GM12892 (cell line): ENCODE measurements at regions not wholly inside any gene's neighbourhood (a gene's known extent, or its start where the extent isn't known, plus 50 kb on each side); places are given as distances from the start of the nearest gene placed in this dataset.
"Not testable (repeated sequence)": the region's sequence is repeated elsewhere in the genome, so short reads cannot be mapped to it uniquely, and the experiment has no call there.

Experiments used
- POLR2A ChIP-seq: IDR thresholded peaks from 2 replicates; pipeline ENCODE4 v1.6.1; 2011; ENCODE audit warnings: low read depth, low read length, control low read depth
- POLR2AphosphoS5 ChIP-seq: IDR thresholded peaks from 2 replicates; pipeline ENCODE4 v1.6.1; 2011; ENCODE audit warnings: low read depth, low read length, control low read depth
- TAF1 ChIP-seq: IDR thresholded peaks from 2 replicates; pipeline ENCODE4 v1.6.1; 2011; ENCODE audit warnings: low read depth, mild to moderate bottlenecking, control low read depth, low read length, borderline replicate concordance

DNA sequence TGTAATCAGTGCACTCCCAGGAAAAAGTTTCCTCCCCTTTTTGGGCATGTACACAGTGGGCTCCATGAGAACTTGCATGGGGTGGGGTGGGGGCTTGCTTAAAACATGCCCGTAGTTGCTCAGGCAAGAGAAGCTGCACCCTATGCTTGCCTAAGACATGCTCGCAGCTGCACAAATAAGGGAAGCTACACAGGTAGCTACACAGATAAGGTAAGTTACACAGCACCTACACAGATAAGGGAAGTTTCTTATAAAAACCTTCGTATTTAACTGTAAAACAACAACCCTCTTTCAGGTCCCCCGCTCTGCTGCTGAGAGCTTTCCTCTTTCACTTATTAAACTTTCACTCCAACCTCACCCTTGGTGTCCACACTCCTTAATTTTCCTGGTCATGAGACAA lies 105.4 kb downstream of the TRIM69 start:
- TF ChIP-seq TAF1, POLR2A, POLR2AphosphoS5: not testable (repeated sequence)
